Nephron (organoid): ENCODE measurements at regions not wholly inside any gene's neighbourhood (a gene's known extent, or its start where the extent isn't known, plus 50 kb on each side); places are given as distances from the start of the nearest gene placed in this dataset.
"Not testable (repeated sequence)": the region's sequence is repeated elsewhere in the genome, so short reads cannot be mapped to it uniquely, and the experiment has no call there.

Experiments
- H3K27ac Mint-ChIP-seq, 3 experiments: 2 replicates each; pipeline ENCODE4 v1.8.0; 2020; ENCODE audit warnings: mixed read lengths in 3 of 3, mild to moderate bottlenecking in 2 of 3, moderate library complexity in 1 of 3
- H3K27me3 Mint-ChIP-seq: 2 replicates; pipeline ENCODE4 v1.8.0; 2021; ENCODE audit warnings: low read depth, mild to moderate bottlenecking, moderate library complexity, mixed read lengths
- H3K36me3 Mint-ChIP-seq: 2 replicates; pipeline ENCODE4 v1.8.0; 2020; ENCODE audit warnings: low read depth, mixed read lengths
- H3K4me1 Mint-ChIP-seq: 2 replicates; pipeline ENCODE4 v1.8.0; 2020; ENCODE audit warnings: mixed read lengths
- H3K4me3 Mint-ChIP-seq, 3 experiments: 2 replicates each; pipeline ENCODE4 v1.8.0; 2020; ENCODE audit warnings: mild to moderate bottlenecking in 3 of 3, mixed read lengths in 3 of 3, moderate library complexity in 2 of 3
- H3K9me3 Mint-ChIP-seq: 2 replicates; pipeline ENCODE4 v1.8.0; 2020; ENCODE audit warnings: mixed read lengths

DNA sequence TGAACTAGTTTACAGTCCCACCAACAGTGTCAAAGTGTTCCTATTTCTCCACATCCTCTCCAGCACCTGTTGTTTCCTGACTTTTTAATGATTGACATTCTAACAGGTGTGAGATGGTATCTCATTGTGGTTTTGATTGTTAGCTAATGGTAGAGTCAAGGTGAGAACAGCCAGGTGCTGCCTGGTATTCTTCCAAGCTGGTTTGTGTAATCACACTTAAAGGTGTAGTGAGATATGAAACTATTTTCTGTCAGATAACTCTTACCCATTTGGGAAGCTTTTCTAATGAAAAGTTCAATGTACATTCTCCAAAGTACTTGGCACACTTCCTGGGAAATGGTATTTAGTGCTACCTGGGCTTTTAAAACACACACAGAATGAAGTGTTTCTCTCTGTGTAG is 343.3 kb upstream of the OR4C13 start:
- H3K36me3 Mint-ChIP-seq, H3K27ac Mint-ChIP-seq, H3K27me3 Mint-ChIP-seq, H3K4me1 Mint-ChIP-seq, H3K4me3 Mint-ChIP-seq: not testable (repeated sequence)
- peaks cover 21% of the 10 kb centered on the region for H3K9me3 Mint-ChIP-seq

DNA sequence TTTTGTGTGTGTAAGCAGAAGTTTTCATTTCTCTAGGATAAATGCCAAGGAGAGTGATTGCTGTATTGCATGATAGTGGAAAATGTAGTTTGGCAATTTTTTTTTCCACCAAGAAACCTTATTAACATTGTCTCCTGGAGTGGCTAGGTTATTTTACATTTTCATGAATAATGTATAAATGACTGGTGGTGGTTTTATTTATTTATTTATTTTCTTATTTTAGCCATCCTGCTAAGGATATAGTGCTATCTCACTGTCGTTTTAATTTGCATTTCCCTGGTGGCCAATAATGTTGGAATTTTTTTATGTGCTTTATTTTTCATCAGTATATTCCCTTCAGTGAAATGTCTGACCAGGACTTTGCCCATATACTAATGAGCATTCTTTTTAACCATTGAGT is 328.3 kb upstream of the OR4C13 start:
- H3K4me3 Mint-ChIP-seq, H3K4me1 Mint-ChIP-seq, H3K27ac Mint-ChIP-seq, H3K36me3 Mint-ChIP-seq, H3K27me3 Mint-ChIP-seq: not testable (repeated sequence)
- peaks cover 34% of the 10 kb centered on the region for H3K9me3 Mint-ChIP-seq

DNA sequence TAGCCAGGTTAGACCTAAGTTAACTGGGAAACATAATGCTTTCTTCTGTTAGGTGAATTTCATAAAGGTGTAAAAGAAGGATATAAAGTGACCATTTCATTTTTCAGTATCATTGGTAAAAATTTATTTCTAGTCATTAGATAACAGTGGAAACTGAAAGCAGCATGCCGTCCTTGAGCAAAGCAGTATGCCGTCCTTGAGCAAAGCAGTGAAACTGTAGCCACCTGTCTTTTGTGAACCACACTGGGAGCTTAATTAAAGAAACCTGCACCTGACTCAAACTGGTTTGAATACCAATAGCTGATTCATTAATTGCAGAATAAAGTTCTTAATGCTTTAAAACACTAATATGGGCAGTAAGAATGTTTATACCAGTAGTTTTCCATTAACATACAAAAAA is 281.5 kb upstream of the OR4C13 start:
- H3K27me3 Mint-ChIP-seq, H3K4me1 Mint-ChIP-seq, H3K36me3 Mint-ChIP-seq, H3K4me3 Mint-ChIP-seq, H3K27ac Mint-ChIP-seq: not testable (repeated sequence)
- peaks cover 25% of the 10 kb centered on the region for H3K9me3 Mint-ChIP-seq

DNA sequence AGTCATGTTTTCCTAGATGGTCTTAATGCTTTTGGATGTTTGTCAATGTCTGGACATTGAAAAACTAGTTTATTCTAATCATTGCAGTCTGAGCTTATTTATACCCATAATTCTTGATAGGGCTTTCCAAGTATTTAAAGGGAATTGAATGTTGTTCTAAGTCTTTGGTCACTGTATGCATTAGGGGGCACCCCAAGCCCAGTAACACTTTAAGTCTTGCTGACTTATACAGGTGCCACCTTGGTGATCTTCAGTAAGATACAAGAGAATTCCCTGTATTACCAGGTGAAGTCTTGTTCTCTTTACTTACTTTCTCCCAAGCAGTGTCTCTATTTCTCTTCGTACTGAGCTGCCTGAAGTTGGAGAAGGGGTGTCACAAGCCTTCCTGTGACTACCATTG is 250.1 kb upstream of the OR4C13 start:
- not testable (repeated sequence) for H3K4me3 Mint-ChIP-seq, H3K27ac Mint-ChIP-seq, H3K27me3 Mint-ChIP-seq, H3K36me3 Mint-ChIP-seq, H3K4me1 Mint-ChIP-seq
- peaks cover 25% of the 10 kb centered on the region for H3K9me3 Mint-ChIP-seq

DNA sequence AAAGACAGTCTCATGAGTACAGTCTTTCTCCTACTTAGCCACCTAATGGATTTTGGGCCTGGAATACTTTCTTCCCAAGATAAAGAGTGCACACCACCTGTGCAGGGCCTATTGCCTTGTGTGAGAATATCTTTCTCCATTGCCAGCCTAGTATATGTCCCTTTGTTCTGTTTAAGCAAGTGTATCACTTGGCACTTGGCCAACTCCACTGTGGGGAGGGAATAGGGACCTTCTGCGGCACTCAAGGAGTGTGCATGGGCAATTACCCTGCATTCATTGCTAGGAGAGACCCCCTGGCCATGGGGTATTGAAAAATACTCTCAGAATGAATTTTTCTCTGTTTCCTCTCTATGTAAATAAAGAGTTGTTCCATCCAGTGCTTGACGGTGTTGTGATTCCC is 201.7 kb upstream of the OR4C13 start:
- not testable (repeated sequence) for H3K4me1 Mint-ChIP-seq, H3K27ac Mint-ChIP-seq, H3K27me3 Mint-ChIP-seq, H3K36me3 Mint-ChIP-seq, H3K4me3 Mint-ChIP-seq
- peaks cover 21% of the 10 kb centered on the region for H3K9me3 Mint-ChIP-seq

DNA sequence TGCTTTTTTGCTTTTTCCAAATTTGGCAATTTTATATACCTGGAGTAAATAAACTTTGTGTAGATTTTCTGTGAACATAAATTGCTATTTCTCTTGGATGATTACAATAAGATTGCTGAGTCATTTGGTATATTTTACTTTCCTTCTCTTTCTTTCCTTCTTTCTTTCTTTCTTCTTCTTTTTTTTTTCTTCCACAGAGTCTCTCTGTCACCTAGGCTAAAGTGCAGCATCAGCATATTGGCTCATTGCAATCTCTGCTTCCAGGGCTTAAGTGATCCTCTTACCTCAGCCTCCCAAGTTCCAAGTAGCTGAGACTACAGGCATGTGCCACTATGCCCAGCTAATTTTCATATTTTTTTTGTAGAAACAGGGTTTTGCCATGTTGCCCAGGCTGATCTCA is 201.2 kb upstream of the OR4C13 start:
- H3K4me3 Mint-ChIP-seq, H3K36me3 Mint-ChIP-seq, H3K27me3 Mint-ChIP-seq, H3K27ac Mint-ChIP-seq, H3K4me1 Mint-ChIP-seq: not testable (repeated sequence)
- H3K9me3 Mint-ChIP-seq = peaks cover 18% of the 10 kb centered on the region

DNA sequence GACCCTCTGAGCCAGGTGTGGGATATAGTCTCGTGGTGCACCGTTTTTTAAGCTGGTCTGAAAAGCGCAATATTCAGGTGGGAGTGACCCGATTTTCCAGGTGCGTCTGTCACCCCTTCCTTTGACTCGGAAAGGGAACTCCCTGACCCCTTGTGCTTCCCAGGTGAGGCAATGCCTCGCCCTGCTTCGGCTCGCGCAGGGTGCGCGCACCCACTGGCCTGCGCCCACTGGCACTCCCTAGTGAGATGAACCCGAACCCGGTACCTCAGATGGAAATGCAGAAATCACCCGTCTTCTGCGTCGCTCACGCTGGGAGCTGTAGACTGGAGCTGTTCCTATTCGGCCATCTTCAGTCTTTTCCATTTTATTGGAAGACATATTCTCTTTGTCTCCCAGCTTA is 171.4 kb upstream of the OR4C13 start:
- H3K4me3 Mint-ChIP-seq, H3K36me3 Mint-ChIP-seq, H3K9me3 Mint-ChIP-seq, H3K27me3 Mint-ChIP-seq, H3K4me1 Mint-ChIP-seq, H3K27ac Mint-ChIP-seq: not testable (repeated sequence)

DNA sequence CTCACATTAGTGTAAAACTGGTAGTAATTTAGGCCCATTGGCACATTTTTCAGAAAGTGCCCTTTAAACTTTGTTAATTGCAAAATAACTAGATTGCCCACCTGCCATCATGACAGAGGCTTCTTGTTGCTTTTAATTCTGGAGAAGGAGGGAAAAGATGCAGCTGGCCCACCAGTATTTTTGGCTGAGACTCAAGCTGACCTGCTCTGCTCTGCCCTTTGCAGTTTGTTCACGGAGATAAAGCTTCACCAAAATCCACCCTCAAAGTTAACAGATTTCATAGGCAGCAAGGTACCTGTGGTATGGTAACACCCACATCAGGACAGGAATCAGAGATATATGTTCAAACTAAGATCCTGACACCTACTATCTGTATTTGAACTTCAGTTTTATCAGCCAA is 170.2 kb upstream of the OR4C13 start:
- not testable (repeated sequence) for H3K4me1 Mint-ChIP-seq, H3K36me3 Mint-ChIP-seq, H3K27me3 Mint-ChIP-seq, H3K27ac Mint-ChIP-seq, H3K4me3 Mint-ChIP-seq
- peaks cover 14% of the 10 kb centered on the region for H3K9me3 Mint-ChIP-seq

DNA sequence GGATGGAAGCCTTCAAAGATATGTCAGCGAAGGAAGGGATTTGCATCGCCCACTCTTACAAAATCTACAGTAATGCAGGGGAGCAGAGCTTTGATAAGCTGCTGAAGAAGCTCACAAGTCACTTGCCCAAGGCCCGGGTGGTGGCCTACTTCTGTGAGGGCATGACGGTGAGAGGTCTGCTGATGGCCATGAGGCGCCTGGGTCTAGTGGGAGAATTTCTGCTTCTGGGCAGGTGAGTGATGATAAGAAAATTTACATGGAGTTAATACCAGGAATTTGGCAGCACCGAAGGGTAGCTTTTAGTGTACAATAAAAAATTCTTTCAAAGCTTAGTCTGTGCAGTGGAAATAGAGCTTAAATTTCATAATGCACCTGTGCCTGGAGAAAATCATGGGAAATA is 168.3 kb upstream of the OR4C13 start:
- H3K36me3 Mint-ChIP-seq, H3K27ac Mint-ChIP-seq, H3K27me3 Mint-ChIP-seq, H3K4me3 Mint-ChIP-seq, H3K4me1 Mint-ChIP-seq: not testable (repeated sequence)
- peaks cover 18% of the 10 kb centered on the region for H3K9me3 Mint-ChIP-seq

DNA sequence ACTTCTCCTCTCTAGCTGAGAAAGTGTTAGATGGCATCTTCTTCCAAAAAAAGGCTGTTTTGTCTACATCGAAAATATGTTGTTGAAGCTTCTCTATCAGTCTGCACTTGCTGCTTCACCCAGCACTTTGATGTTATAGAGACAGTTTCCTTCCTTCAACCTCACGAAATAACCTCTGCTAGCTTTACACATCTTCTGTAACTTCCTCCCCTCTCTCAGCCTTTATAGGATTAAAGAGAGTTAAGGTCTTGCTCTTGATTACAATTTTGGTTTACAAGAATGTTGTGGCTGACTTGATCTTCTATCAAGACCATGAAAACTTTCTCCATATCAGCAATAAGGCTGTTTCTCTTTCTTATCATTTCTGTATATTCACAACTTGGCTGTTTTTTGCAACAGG is 162.4 kb upstream of the OR4C13 start:
- H3K27me3 Mint-ChIP-seq, H3K36me3 Mint-ChIP-seq, H3K4me1 Mint-ChIP-seq, H3K4me3 Mint-ChIP-seq, H3K27ac Mint-ChIP-seq: not testable (repeated sequence)
- H3K9me3 Mint-ChIP-seq = peaks cover 27% of the 10 kb centered on the region

DNA sequence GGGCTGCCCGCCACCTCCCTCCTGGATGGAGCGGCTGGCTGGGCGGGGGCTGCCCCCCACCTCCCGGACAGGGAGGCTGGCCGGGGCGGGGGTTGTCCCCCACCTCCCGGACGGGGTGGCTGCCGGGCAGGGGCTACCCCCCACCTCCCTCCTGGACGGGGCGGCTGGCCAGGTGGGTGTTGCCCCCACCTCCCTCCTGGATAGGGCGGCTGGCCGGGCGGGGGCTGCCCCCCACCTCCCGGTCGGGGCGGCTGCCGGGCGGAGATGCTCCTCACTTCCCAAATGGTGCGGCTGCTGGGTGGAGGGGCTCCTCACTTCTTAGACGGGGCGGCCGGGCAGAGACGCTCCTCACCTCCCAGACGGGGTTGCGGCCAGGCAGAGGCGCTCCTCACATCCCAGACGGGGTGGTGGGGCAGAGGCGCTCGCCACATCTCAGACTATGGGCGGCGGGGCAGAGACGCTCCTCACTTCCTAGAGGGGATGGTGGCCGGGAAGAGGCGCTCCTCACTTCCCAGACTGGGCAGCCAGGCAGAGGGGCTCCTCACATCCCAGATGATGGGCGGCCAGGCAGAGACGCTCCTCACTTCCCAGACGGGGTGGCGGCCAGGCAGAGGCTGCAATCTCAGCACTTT is 153.9 kb upstream of the OR4C13 start:
- H3K27me3 Mint-ChIP-seq, H3K4me1 Mint-ChIP-seq, H3K36me3 Mint-ChIP-seq, H3K4me3 Mint-ChIP-seq, H3K27ac Mint-ChIP-seq: not testable (repeated sequence)
- H3K9me3 Mint-ChIP-seq = peaks cover 29% of the 10 kb centered on the region

DNA sequence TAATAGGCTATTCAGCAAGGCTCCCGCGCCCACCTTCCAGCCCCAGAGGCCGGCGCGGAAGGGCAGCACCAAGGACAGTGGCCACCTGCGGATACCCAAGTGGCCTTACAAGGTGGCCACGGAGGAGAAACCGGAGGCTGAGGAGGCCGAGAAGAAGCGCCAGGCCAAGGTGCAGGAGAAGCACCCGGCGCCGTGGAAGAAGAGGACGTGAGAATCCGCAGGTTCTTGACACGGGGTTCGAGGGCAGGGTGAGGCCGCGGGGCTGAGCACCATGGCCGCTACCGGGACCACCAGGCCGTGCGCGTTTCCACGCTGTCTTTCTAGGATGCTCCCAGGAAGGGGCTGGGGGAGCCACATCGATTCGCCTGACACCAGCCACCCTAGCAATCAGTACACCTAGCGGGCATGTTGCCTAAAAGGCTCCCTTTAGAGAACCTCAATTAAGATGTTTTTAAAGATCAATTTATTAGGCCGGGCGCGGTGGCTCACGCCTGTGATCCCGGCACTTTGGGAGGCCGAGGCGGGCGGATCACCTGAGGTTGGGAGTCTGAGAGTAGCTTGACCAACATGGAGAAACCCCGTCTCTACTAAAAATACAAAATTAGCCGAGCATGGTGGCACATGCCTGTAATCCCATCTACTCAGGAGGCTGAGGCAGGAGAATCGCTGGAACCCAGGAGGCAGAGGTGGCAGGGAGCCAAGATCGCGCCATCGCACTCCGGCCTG is 134.3 kb upstream of the OR4C13 start:
- not testable (repeated sequence) for H3K4me3 Mint-ChIP-seq, H3K27ac Mint-ChIP-seq, H3K36me3 Mint-ChIP-seq, H3K4me1 Mint-ChIP-seq, H3K27me3 Mint-ChIP-seq
- H3K9me3 Mint-ChIP-seq = peaks cover 23% of the 10 kb centered on the region

DNA sequence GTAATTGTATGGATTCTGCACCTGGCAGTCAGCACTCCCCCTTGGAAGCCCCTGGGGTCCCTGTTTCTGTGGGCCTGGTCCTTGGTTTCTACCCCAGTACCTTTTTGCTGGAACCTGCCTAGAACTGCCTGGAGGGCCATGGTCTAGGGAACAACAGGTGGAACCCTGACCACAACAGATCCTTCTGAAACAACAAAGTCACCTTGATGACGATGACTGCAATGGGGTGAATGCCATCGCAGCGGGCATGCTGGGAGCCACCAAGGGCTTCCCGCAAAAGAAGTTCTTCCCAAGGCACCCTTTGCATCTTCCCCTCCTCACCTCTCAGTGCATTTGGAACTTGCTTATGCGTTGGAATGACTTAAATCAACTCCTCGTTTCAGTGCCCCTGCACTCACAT is 129.0 kb upstream of the OR4C13 start:
- H3K4me3 Mint-ChIP-seq, H3K27ac Mint-ChIP-seq, H3K4me1 Mint-ChIP-seq, H3K27me3 Mint-ChIP-seq, H3K36me3 Mint-ChIP-seq: not testable (repeated sequence)
- peaks cover 34% of the 10 kb centered on the region for H3K9me3 Mint-ChIP-seq

DNA sequence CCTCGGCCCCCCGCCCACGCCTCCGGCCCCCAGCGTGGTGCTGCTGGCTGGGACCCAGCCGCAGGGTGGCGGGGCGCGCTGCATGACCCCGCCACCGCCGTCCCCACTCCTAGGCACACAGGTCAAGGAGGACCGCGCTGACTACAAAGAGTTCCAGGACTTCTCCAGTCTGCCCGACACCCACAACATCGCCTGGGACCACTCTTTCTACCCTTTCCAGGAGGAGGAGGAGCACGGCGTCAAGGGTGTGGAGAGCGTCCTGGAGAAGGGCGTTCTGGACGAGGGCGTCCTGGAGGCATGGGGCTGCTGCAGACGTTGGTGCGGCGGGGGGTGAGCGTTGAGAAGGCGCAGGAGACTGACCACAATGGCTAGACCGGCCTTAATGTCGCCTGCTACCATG is 101.7 kb upstream of the OR4C13 start:
- not testable (repeated sequence) for H3K4me1 Mint-ChIP-seq, H3K36me3 Mint-ChIP-seq, H3K4me3 Mint-ChIP-seq, H3K27me3 Mint-ChIP-seq, H3K27ac Mint-ChIP-seq
- peaks cover 19% of the 10 kb centered on the region for H3K9me3 Mint-ChIP-seq
